ENCODE measurements at regions not wholly inside any gene's neighbourhood (a gene's known extent, or its start where the extent isn't known, plus 50 kb on each side); places are given as distances from the start of the nearest gene placed in this dataset.

DNA sequence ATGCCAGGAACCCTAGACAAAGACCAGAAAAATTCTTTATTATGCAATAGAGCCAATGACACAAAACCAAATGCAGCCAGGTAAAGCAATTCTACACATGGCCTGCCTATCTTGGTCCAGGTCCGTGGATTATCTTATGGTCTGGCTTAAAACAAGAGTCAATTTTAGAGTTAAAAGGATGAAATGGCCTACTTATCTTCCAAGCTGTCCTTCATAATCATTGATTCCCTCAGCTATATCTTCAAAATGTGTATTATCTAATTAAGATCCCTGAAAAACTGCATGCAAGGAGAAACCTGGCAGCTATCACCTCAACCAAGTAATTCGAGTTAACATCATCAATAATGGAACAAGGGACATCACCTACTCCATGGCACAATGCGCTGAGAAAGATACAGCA, 479.4 kb upstream of the NRP1 start:
- TF ChIP-seq, protein P1, sequence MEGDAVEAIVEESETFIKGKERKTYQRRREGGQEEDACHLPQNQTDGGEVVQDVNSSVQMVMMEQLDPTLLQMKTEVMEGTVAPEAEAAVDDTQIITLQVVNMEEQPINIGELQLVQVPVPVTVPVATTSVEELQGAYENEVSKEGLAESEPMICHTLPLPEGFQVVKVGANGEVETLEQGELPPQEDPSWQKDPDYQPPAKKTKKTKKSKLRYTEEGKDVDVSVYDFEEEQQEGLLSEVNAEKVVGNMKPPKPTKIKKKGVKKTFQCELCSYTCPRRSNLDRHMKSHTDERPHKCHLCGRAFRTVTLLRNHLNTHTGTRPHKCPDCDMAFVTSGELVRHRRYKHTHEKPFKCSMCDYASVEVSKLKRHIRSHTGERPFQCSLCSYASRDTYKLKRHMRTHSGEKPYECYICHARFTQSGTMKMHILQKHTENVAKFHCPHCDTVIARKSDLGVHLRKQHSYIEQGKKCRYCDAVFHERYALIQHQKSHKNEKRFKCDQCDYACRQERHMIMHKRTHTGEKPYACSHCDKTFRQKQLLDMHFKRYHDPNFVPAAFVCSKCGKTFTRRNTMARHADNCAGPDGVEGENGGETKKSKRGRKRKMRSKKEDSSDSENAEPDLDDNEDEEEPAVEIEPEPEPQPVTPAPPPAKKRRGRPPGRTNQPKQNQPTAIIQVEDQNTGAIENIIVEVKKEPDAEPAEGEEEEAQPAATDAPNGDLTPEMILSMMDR (IDR thresholded peaks at IDR 0.05): no peak
- TF ChIP-seq POLR2A (IDR thresholded peaks at IDR 0.05): no peak

Measured in sigmoid colon (tissue), 3 donors.